PC-3 (cell line): ENCODE measurements at regions not wholly inside any gene's neighbourhood (a gene's known extent, or its start where the extent isn't known, plus 50 kb on each side); places are given as distances from the start of the nearest gene placed in this dataset.

Source experiments
- ATAC-seq: fragments of 200-7000 bp; cut with Tn5 transposase; 2 replicates; pipeline ENCODE4 v1.9.1; 2020; ENCODE audit warnings: mild to moderate bottlenecking, moderate library complexity
- BruUV-seq: library from RNA; stranded (reverse); fragments of 400-500 nt; replicated peaks from 2 replicates; lab custom pipeline; 2021; lab: Mats Ljungman, UMichigan
- CTCF ChIA-PET: fragments of 300-600 bp; sonication (Branson Sonifier 250); formaldehyde crosslinking; loops from one replicate; lab custom pipeline; 2022; ENCODE audit warnings: antibody characterized with exemption; lab: Charles Lee
- POLR2A ChIA-PET: fragments of 300-600 bp; sonication (Branson Sonifier 250); formaldehyde crosslinking; loops from one replicate; lab custom pipeline; 2022; ENCODE audit warnings: antibody characterized with exemption; ENCODE audit not compliant: unreplicated experiment; lab: Charles Lee
- DNase-seq: peaks from one replicate; pipeline ENCODE4 v3.0.0-alpha.2; 2015
- H2AFZ ChIP-seq: fragments of 300-600 bp; sonication (generic); 2 replicates; pipeline ENCODE4 v1.6.0; 2016; ENCODE audit warnings: antibody characterized with exemption, low read length
- H3F3A ChIP-seq: fragments of 300-600 bp; sonication (generic); one replicate; pipeline ENCODE4 v1.6.0; 2017; ENCODE audit warnings: antibody characterized with exemption, low read length, control low read depth, mild to moderate bottlenecking; ENCODE audit not compliant: unreplicated experiment
- H3K27ac ChIP-seq: fragments of 300-600 bp; sonication (generic); 2 replicates; pipeline ENCODE4 v1.5.1; 2016; ENCODE audit warnings: mild to moderate bottlenecking, low read length
- H3K27me3 ChIP-seq: fragments of 300-600 bp; sonication (generic); 2 replicates; pipeline ENCODE4 v1.6.1; 2016; ENCODE audit warnings: low read length, mixed read lengths
- H3K36me3 ChIP-seq: fragments of 300-600 bp; sonication (generic); 2 replicates; pipeline ENCODE4 v1.6.1; 2016; ENCODE audit warnings: low read depth, mixed run types, low read length, mixed read lengths
- H3K4me1 ChIP-seq: fragments of 300-600 bp; sonication (generic); 2 replicates; pipeline ENCODE4 v1.5.1; 2016; ENCODE audit warnings: low read length; ENCODE audit not compliant: insufficient read depth
- H3K4me2 ChIP-seq: fragments of 300-600 bp; sonication (generic); 2 replicates; pipeline ENCODE4 v1.6.0; 2016; ENCODE audit warnings: low read length
- H3K4me3 ChIP-seq: fragments of 300-600 bp; sonication (generic); 2 replicates; pipeline ENCODE4 v1.5.1; 2016; ENCODE audit warnings: mild to moderate bottlenecking, low read length, mixed read lengths
- H3K79me2 ChIP-seq: fragments of 300-600 bp; sonication (generic); 2 replicates; pipeline ENCODE4 v1.6.1; 2017; ENCODE audit warnings: low read length, mixed read lengths
- H3K9ac ChIP-seq: fragments of 300-600 bp; sonication (generic); 2 replicates; pipeline ENCODE4 v1.6.0; 2016; ENCODE audit warnings: mild to moderate bottlenecking, low read length
- H3K9me2 ChIP-seq: fragments of 300-600 bp; sonication (generic); replicated peaks from 2 replicates; pipeline ENCODE4 v1.6.1; 2016; ENCODE audit warnings: mixed run types, low read length, mixed read lengths
- H3K9me3 ChIP-seq: fragments of 300-600 bp; sonication (generic); 2 replicates; pipeline ENCODE4 v1.6.1; 2016; ENCODE audit warnings: low read length, mixed read lengths
- H4K20me1 ChIP-seq: fragments of 300-600 bp; sonication (generic); 2 replicates; pipeline ENCODE4 v1.6.1; 2016; ENCODE audit warnings: low read length, mixed read lengths
- EZH2 ChIP-seq: fragments of 300-600 bp; sonication (generic); IDR thresholded peaks from one replicate; pipeline ENCODE4 v1.6.1; 2017; ENCODE audit warnings: antibody characterized with exemption, mild to moderate bottlenecking, low read length; ENCODE audit not compliant: unreplicated experiment
- EZH2phosphoT487 ChIP-seq: fragments of 300-600 bp; sonication (generic); IDR thresholded peaks from 2 replicates; pipeline ENCODE4 v1.6.1; 2018; ENCODE audit warnings: mild to moderate bottlenecking, antibody characterized with exemption, low read length, borderline replicate concordance
- intact Hi-C: fragments of 100-400 bp; cut with micrococcal nuclease; formaldehyde crosslinking; loops from 2 replicates; pipeline ENCODE4 v1.9.0; 2023
- TF ChIP-seq, protein P1 (sequence below): fragments of 300-600 bp; sonication (generic); conservative IDR thresholded peaks from 2 replicates; pipeline ENCODE4 v1.5.1; 2017; ENCODE audit warnings: antibody characterized with exemption, low read depth, mild to moderate bottlenecking, low read length

- Histone ChIP-seq H3F3A (no peaks in the 10 kb centered on the region), H3K9me2 (no peaks in the 10 kb centered on the region), H3K4me1 (no peaks in the 10 kb centered on the region), H3K79me2 (no peaks in the 10 kb centered on the region), H2AFZ (no peak overlapping the region), H3K9ac (no peak overlapping the region), H3K27me3 (0 out of 2 replicates have a peak, but pooled peaks cover 4% of the 10 kb centered on the region), H3K4me3 (no peak overlapping the region), H3K36me3 (no peaks in the 10 kb centered on the region), H4K20me1 (no peaks in the 10 kb centered on the region), H3K4me2 (no peak overlapping the region), H3K27ac (no peak overlapping the region), H3K9me3 (no peaks in the 10 kb centered on the region)
- DNase-seq (no peak), ATAC-seq (no peak)
- TF ChIP-seq, protein P1, sequence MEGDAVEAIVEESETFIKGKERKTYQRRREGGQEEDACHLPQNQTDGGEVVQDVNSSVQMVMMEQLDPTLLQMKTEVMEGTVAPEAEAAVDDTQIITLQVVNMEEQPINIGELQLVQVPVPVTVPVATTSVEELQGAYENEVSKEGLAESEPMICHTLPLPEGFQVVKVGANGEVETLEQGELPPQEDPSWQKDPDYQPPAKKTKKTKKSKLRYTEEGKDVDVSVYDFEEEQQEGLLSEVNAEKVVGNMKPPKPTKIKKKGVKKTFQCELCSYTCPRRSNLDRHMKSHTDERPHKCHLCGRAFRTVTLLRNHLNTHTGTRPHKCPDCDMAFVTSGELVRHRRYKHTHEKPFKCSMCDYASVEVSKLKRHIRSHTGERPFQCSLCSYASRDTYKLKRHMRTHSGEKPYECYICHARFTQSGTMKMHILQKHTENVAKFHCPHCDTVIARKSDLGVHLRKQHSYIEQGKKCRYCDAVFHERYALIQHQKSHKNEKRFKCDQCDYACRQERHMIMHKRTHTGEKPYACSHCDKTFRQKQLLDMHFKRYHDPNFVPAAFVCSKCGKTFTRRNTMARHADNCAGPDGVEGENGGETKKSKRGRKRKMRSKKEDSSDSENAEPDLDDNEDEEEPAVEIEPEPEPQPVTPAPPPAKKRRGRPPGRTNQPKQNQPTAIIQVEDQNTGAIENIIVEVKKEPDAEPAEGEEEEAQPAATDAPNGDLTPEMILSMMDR = no peak
- no peak for TF ChIP-seq EZH2phosphoT487
- TF ChIP-seq EZH2 = no peak
- POLR2A ChIA-PET = no interaction called here
- intact Hi-C loops = no loop called here
- CTCF ChIA-PET = no interaction called here
- no TSS peak for BruUV-seq
Observed at GRCh38 chr6:40973304-40973703, 65.7 kb downstream of the UNC5CL start.

- Histone ChIP-seq H3K4me2 (no peak overlapping the region), H2AFZ (no peak overlapping the region), H3K9me3 (no peaks in the 10 kb centered on the region), H3K4me1 (no peaks in the 10 kb centered on the region), H3K9ac (no peak overlapping the region), H3K36me3 (no peaks in the 10 kb centered on the region), H3F3A (no peaks in the 10 kb centered on the region), H3K79me2 (no peaks in the 10 kb centered on the region), H3K27me3 (0 out of 2 replicates have a peak, but pooled peaks cover 4% of the 10 kb centered on the region), H3K27ac (no peak overlapping the region), H3K4me3 (no peak overlapping the region), H4K20me1 (no peaks in the 10 kb centered on the region), H3K9me2 (no peaks in the 10 kb centered on the region)
- no peak for DNase-seq
- ChIA-PET CTCF (no interaction called here), POLR2A (no interaction called here)
- no peak for ATAC-seq
- intact Hi-C loops = no loop called here
- TF ChIP-seq EZH2phosphoT487 (no peak), EZH2 (no peak)
- TF ChIP-seq, protein P1 = no peak
- no TSS peak for BruUV-seq
Observed at GRCh38 chr6:40972814-40973213, 66.2 kb downstream of the UNC5CL start.

GRCh38 chr6:40972190-40972589 is 66.8 kb downstream of the UNC5CL start:
- H3K79me2 ChIP-seq = no peaks in the 10 kb centered on the region
- no peaks in the 10 kb centered on the region for H3K9me3 ChIP-seq
- ATAC-seq (no peak), DNase-seq (no peak)
- H3K27ac ChIP-seq = no peak overlapping the region
- 0 out of 2 replicates have a peak, but pooled peaks cover 4% of the 10 kb centered on the region for H3K27me3 ChIP-seq
- H3K9ac ChIP-seq = no peak overlapping the region
- no peaks in the 10 kb centered on the region for H3K9me2 ChIP-seq
- ChIA-PET POLR2A (no interaction called here), CTCF (no interaction called here)
- no peaks in the 10 kb centered on the region for H4K20me1 ChIP-seq
- no peak overlapping the region for H2AFZ ChIP-seq
- intact Hi-C loops = no loop called here
- no peak overlapping the region for H3K4me3 ChIP-seq
- H3K4me1 ChIP-seq = no peaks in the 10 kb centered on the region
- no peak overlapping the region for H3K4me2 ChIP-seq
- TF ChIP-seq, protein P1 = no peak
- TF ChIP-seq EZH2phosphoT487 = no peak
- no peak for TF ChIP-seq EZH2
- H3F3A ChIP-seq = no peaks in the 10 kb centered on the region
- BruUV-seq = no TSS peak
- H3K36me3 ChIP-seq = no peaks in the 10 kb centered on the region
